A549 (cell line): ENCODE measurements at regions not wholly inside any gene's neighbourhood (a gene's known extent, or its start where the extent isn't known, plus 50 kb on each side); places are given as distances from the start of the nearest gene placed in this dataset.

Experiments
- ATAC-seq, 2 experiments: fragments of 200-7000 bp in 1 of 2; fragments of >200 bp in 1 of 2; cut with Nextera tagmentation in 1 of 2; cut with Tn5 transposase in 1 of 2; 3 replicates each; pipeline versions ENCODE4 v1.8.0 to v1.9.1; 2018 to 2020; ENCODE audit warnings: mild to moderate bottlenecking in 1 of 2, moderate library complexity in 1 of 2
- CTCF ChIA-PET: fragments of 300-600 bp; sonication (Branson Sonifier 250); formaldehyde crosslinking; extraction: SDS; loops from one replicate; lab custom pipeline; 2021; ENCODE audit warnings: antibody characterized with exemption, inconsistent platforms; lab: Yijun Ruan, JAX
- POLR2A ChIA-PET: fragments of 350-600 bp; formaldehyde crosslinking; extraction: SDS; loops from one replicate; lab custom pipeline; 2021; ENCODE audit warnings: antibody characterized with exemption, inconsistent platforms; lab: Yijun Ruan, JAX
- DNase-seq, 2 experiments: peaks; one replicate each; pipeline versions ENCODE4 v3.0.0 to v3.0.0-alpha.2; 2011 to 2016; ENCODE audit warnings: low read depth in 1 of 2, low spot score in 1 of 2
- FAIRE-seq: peaks from 2 replicates; lab custom pipeline; 2011; peaks lifted over from hg19 to GRCh38; lab: Jason Lieb, UNC
- H3K27ac ChIP-seq, 2 experiments: fragments of >200 bp; sonication (Bioruptor Twin); formaldehyde crosslinking; 3 replicates each; pipeline ENCODE4 v1.5.1; 2016 to 2017
- H3K4me1 ChIP-seq: fragments of >200 bp; sonication (Bioruptor Twin); formaldehyde crosslinking; 3 replicates; pipeline ENCODE4 v1.6.1; 2016
- H3K4me2 ChIP-seq: fragments of >200 bp; sonication (Bioruptor Twin); formaldehyde crosslinking; 3 replicates; pipeline ENCODE4 v1.6.1; 2016
- H3K4me3 ChIP-seq: fragments of >200 bp; sonication (Bioruptor Twin); formaldehyde crosslinking; 3 replicates; pipeline ENCODE4 v1.5.1; 2016
- H3K9me3 ChIP-seq: fragments of >200 bp; sonication (Bioruptor Twin); formaldehyde crosslinking; 3 replicates; pipeline ENCODE4 v1.6.1; 2016
- BHLHE40 ChIP-seq: IDR thresholded peaks from 2 replicates; pipeline ENCODE4 v1.6.1; 2012; ENCODE audit warnings: low read depth, low read length, inconsistent platforms
- CBX2 ChIP-seq: fragments of 200-600 bp; sonication (generic); IDR thresholded peaks from 2 replicates; pipeline ENCODE4 v1.6.1; 2016; ENCODE audit warnings: low read depth, mild to moderate bottlenecking, borderline replicate concordance
- CEBPB ChIP-seq, 2 experiments: fragments of >200 bp in 1 of 2; sonication (Bioruptor Twin) in 1 of 2; formaldehyde crosslinking in 1 of 2; IDR thresholded peaks; 2 replicates each; pipeline ENCODE4 v1.6.1; 2012 to 2016
- CHD2 ChIP-seq: fragments of 150-350 bp; IDR thresholded peaks from 2 replicates; pipeline ENCODE4 v1.6.1; 2014; ENCODE audit warnings: low read length; ENCODE audit not compliant: partially characterized antibody
- CHD4 ChIP-seq: fragments of 200-600 bp; sonication (generic); IDR thresholded peaks from 2 replicates; pipeline ENCODE4 v1.6.1; 2016; ENCODE audit warnings: antibody characterized with exemption, mild to moderate bottlenecking, borderline replicate concordance
- EHF ChIP-seq: fragments of 250-450 bp; sonication (Bioruptor Pico); IDR thresholded peaks from 2 replicates; pipeline ENCODE4 v1.5.0; 2020; ENCODE audit warnings: mild to moderate bottlenecking
- EHMT2 ChIP-seq: fragments of 200-600 bp; sonication (generic); IDR thresholded peaks from 2 replicates; pipeline ENCODE4 v1.6.1; 2016; ENCODE audit warnings: antibody characterized with exemption, low read depth, mild to moderate bottlenecking, moderate library complexity
- EP300 ChIP-seq, 2 experiments: fragments of >200 bp; sonication (Bioruptor Twin); formaldehyde crosslinking; IDR thresholded peaks; 2 replicates in 1 of 2; 3 replicates in 1 of 2; pipeline ENCODE4 v1.6.1; 2016 to 2017
- FOSL2 ChIP-seq, 2 experiments: fragments of 450-650 bp in 1 of 2; fragments of >200 bp in 1 of 2; sonication (Bioruptor Twin) in 1 of 2; formaldehyde crosslinking; IDR thresholded peaks; 2 replicates each; pipeline versions ENCODE4 v1.5.0 to v1.6.1; 2016 to 2020; ENCODE audit warnings: mild to moderate bottlenecking in 1 of 2, moderate library complexity in 1 of 2
- GATA3 ChIP-seq: IDR thresholded peaks from 2 replicates; pipeline ENCODE4 v1.6.1; 2012; ENCODE audit warnings: borderline replicate concordance
- HDAC2 ChIP-seq: fragments of 200-600 bp; sonication (generic); IDR thresholded peaks from 2 replicates; pipeline ENCODE4 v1.6.1; 2016
- MAFK ChIP-seq: fragments of 450-650 bp; IDR thresholded peaks from 2 replicates; pipeline ENCODE4 v1.6.1; 2014; ENCODE audit not compliant: partially characterized antibody
- MAZ ChIP-seq: fragments of 150-350 bp; IDR thresholded peaks from 2 replicates; pipeline ENCODE4 v1.6.1; 2014; ENCODE audit warnings: antibody characterized with exemption, low read depth, low read length, borderline replicate concordance
- NFE2L2 ChIP-seq: fragments of 150-350 bp; conservative IDR thresholded peaks from 2 replicates; pipeline ENCODE4 v1.6.1; 2014; ENCODE audit warnings: low read length
- POLR2A ChIP-seq: IDR thresholded peaks from 2 replicates; pipeline ENCODE4 v1.6.1; 2012; ENCODE audit warnings: mild to moderate bottlenecking, low read length
- RAD21 ChIP-seq, 2 experiments: fragments of >200 bp in 1 of 2; sonication (Bioruptor Twin) in 1 of 2; formaldehyde crosslinking in 1 of 2; IDR thresholded peaks in 1 of 2; conservative IDR thresholded peaks in 1 of 2; 2 replicates in 1 of 2; 3 replicates in 1 of 2; pipeline ENCODE4 v1.6.1; 2012 to 2018; ENCODE audit warnings: inconsistent platforms in 1 of 2
- RARB ChIP-seq: fragments of 250-450 bp; sonication (Bioruptor Pico); IDR thresholded peaks from 2 replicates; pipeline ENCODE4 v1.8.0; 2021; ENCODE audit warnings: mild to moderate bottlenecking, moderate library complexity
- RCOR1 ChIP-seq: fragments of 150-350 bp; IDR thresholded peaks from 2 replicates; pipeline ENCODE4 v1.6.1; 2014; ENCODE audit warnings: antibody characterized with exemption, low read length, low read depth
- ZC3H11A ChIP-seq: fragments of 450-650 bp; IDR thresholded peaks from 2 replicates; pipeline ENCODE4 v1.6.1; 2014; ENCODE audit warnings: antibody characterized with exemption, mild to moderate bottlenecking
- ZSCAN20 ChIP-seq: fragments of 250-450 bp; sonication (Bioruptor Pico); IDR thresholded peaks from 2 replicates; pipeline ENCODE4 v1.8.0; 2022; ENCODE audit warnings: mild to moderate bottlenecking, moderate library complexity
- WGBS: methylation state at CpG from one replicate; pipeline ENCODE4 v1.1.6; 2017; ENCODE audit errors: missing lambda C conversion rate; 5-methylcytosine and 5-hydroxymethylcytosine counted together
- TF ChIP-seq, protein P1 (sequence below): fragments of 250-450 bp; sonication (Bioruptor Pico); IDR thresholded peaks from 2 replicates; pipeline ENCODE4 v1.5.0; 2020; ENCODE audit warnings: low read depth, mild to moderate bottlenecking, moderate library complexity
- TF ChIP-seq, protein P2 (sequence below): fragments of >200 bp; sonication (Bioruptor Twin); formaldehyde crosslinking; IDR thresholded peaks from 3 replicates; pipeline ENCODE4 v1.6.1; 2016
- TF ChIP-seq, protein P3 (sequence below): fragments of 450-650 bp; IDR thresholded peaks from 2 replicates; pipeline ENCODE4 v1.6.1; 2014; ENCODE audit warnings: antibody characterized with exemption
- TF ChIP-seq, protein P4 (sequence below): fragments of 150-350 bp; IDR thresholded peaks from 2 replicates; pipeline ENCODE4 v1.6.1; 2014; ENCODE audit warnings: low read depth, mild to moderate bottlenecking, low read length
- TF ChIP-seq, protein P5 (sequence below): fragments of 250-450 bp; sonication (Bioruptor Pico); IDR thresholded peaks from 2 replicates; pipeline ENCODE4 v1.5.0; 2021; ENCODE audit warnings: mild to moderate bottlenecking, moderate library complexity, borderline replicate concordance

DNA sequence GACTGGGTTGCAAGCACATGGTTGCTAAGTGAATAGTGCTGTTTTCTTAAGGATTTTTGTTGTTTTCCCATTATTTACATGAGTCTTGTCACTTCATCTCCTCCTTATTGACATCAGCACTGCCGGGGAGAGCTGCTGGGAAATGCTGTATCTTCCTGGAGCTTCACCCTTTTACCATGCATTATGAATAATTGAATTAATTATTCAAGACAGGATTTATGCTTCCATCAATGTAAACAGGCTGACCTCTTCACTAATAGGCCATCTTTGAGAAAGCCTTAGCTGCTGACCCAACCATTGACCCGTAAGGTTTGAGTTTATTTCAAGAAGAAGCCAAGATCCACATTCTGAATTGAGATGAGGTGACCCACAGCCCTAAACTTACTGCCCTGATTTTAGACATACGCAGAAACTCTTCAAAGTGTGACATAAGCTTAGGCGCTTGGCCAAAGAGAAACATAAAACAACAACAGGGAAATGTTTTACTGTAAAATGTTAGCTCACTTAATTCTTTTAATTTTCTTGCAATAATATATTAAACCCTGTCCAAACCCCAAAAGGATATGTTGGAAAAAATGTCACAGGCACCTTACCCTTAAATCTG lies 365.5 kb upstream of the SYT4 start:
- no peak overlapping the region for H3K4me2 ChIP-seq
- FAIRE-seq, result no peak
- TF ChIP-seq HDAC2 (no peak), FOSL2 (IDR thresholded peaks at IDR 0.05) (no peak), FOSL2 (CRISPR knock-in tag; IDR thresholded peaks at IDR 0.05) (no peak)
- 17% methylated on average over 4 of the region's 4 CpGs for WGBS
- ChIA-PET POLR2A (no interaction called here), CTCF (no interaction called here)
- no peak for DNase-seq
- H3K27ac ChIP-seq, result no peak overlapping the region
- H3K4me1 ChIP-seq, result no peaks in the 10 kb centered on the region
- no peaks in the 10 kb centered on the region for H3K9me3 ChIP-seq
- H3K4me3 ChIP-seq, result no peak overlapping the region
- no peak for ATAC-seq

DNA sequence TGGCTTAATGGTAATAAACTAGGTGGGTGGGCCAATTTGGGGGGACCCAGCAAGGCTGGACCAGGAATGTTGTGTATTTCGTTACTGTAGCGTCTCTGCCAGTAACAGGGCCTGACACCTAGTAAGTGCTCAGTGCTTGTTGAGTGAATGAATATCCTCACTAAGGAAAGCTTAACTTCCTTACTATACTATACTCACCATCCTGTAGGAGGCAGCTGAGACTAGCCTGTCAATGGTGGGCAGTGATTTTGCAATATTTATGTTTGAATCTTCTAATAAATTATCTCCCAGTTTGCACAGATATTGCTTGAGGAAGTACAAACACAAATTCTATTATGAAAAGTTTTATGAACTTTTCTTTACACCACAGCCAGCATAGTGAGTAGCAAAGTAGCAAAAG lies 370.7 kb upstream of the SYT4 start:
- TF ChIP-seq, protein P1, sequence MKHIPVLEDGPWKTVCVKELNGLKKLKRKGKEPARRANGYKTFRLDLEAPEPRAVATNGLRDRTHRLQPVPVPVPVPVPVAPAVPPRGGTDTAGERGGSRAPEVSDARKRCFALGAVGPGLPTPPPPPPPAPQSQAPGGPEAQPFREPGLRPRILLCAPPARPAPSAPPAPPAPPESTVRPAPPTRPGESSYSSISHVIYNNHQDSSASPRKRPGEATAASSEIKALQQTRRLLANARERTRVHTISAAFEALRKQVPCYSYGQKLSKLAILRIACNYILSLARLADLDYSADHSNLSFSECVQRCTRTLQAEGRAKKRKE (CRISPR knock-in tag), result no peak
- TF ChIP-seq MAFK, result no peak
- no peak for TF ChIP-seq RARB (CRISPR knock-in tag)
- TF ChIP-seq CEBPB (IDR thresholded peaks at IDR 0.05), result no peak
- no peak for TF ChIP-seq BHLHE40
- TF ChIP-seq, protein P2, sequence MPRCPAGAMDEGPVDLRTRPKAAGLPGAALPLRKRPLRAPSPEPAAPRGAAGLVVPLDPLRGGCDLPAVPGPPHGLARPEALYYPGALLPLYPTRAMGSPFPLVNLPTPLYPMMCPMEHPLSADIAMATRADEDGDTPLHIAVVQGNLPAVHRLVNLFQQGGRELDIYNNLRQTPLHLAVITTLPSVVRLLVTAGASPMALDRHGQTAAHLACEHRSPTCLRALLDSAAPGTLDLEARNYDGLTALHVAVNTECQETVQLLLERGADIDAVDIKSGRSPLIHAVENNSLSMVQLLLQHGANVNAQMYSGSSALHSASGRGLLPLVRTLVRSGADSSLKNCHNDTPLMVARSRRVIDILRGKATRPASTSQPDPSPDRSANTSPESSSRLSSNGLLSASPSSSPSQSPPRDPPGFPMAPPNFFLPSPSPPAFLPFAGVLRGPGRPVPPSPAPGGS, result no peak
- no peak for TF ChIP-seq EHF (CRISPR knock-in tag)
- no peak for TF ChIP-seq CHD4
- TF ChIP-seq EP300 (IDR thresholded peaks at IDR 0.05), result no peak
- no peak for TF ChIP-seq EHMT2
- no peak for TF ChIP-seq NFE2L2
- TF ChIP-seq, protein P3, sequence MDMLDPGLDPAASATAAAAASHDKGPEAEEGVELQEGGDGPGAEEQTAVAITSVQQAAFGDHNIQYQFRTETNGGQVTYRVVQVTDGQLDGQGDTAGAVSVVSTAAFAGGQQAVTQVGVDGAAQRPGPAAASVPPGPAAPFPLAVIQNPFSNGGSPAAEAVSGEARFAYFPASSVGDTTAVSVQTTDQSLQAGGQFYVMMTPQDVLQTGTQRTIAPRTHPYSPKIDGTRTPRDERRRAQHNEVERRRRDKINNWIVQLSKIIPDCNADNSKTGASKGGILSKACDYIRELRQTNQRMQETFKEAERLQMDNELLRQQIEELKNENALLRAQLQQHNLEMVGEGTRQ, result no peak
- TF ChIP-seq CHD2, result no peak
- no peak for TF ChIP-seq CBX2
- no peak for TF ChIP-seq RAD21 (conservative IDR thresholded peaks at IDR 0.05 in 1 of 2, IDR thresholded peaks at IDR 0.05 in 1 of 2)
- TF ChIP-seq ZC3H11A, result no peak
- TF ChIP-seq GATA3, result no peak
- no peak for TF ChIP-seq POLR2A
- TF ChIP-seq, all 56 proteins: peak for 0
- CTCF ChIA-PET, result no interaction called here
- Histone ChIP-seq H3K4me1 (no peaks in the 10 kb centered on the region), H3K4me3 (no peak overlapping the region), H3K4me2 (no peak overlapping the region), H3K9me3 (no peaks in the 10 kb centered on the region), H3K27ac (no peak overlapping the region)
- DNase-seq (no peak), ATAC-seq (no peak), FAIRE-seq (no peak)
- POLR2A ChIA-PET, result no interaction called here
- WGBS, result 74% methylated on average over 2 of the region's 2 CpGs

DNA sequence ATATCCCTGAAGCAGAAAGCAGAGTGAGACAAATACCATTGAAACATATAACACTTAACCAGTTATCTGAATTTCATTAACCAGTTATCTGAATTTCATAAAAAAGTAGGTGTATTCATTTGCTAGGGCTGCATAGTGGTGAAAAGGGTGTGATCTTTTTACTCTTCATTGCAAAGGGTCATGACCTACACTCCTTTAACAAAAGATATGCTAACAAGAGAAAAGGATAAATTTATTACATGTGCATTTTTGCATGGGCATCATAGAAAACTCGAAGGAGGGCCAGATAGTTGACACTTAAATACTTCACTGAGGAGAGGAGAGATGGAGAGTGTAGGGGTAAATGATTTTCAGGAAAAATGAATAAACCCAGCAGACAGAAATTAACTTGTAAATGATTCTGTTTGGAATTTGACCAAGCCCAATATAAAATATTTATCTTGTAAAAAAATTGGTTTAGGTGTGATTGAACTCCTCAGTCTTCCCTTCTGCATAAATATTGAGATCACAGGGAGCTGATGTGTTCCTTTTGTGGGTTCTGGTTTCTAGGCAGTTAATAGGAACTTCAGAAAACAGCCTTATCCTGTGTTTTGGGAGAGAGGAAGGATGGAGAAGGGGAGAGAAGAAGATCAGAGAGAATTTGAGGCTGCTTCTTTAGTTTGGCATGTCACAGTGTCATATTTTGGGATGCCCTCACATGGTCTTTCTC lies 372.5 kb upstream of the SYT4 start:
- ATAC-seq (no peak), DNase-seq (no peak), FAIRE-seq (no peak)
- no peak overlapping the region for H3K4me2 ChIP-seq
- H3K27ac ChIP-seq, result no peak overlapping the region
- H3K9me3 ChIP-seq, result no peaks in the 10 kb centered on the region
- no peaks in the 10 kb centered on the region for H3K4me1 ChIP-seq
- 0% methylated on average over 1 of the region's 1 CpG for WGBS
- ChIA-PET POLR2A (no interaction called here), CTCF (no interaction called here)
- no peak overlapping the region for H3K4me3 ChIP-seq
- TF ChIP-seq ZSCAN20 (CRISPR knock-in tag) (no peak), RCOR1 (no peak), MAFK (no peak), BHLHE40 (no peak), MAZ (no peak), ZC3H11A (no peak)
- TF ChIP-seq, protein P3, result no peak
- TF ChIP-seq, protein P4, sequence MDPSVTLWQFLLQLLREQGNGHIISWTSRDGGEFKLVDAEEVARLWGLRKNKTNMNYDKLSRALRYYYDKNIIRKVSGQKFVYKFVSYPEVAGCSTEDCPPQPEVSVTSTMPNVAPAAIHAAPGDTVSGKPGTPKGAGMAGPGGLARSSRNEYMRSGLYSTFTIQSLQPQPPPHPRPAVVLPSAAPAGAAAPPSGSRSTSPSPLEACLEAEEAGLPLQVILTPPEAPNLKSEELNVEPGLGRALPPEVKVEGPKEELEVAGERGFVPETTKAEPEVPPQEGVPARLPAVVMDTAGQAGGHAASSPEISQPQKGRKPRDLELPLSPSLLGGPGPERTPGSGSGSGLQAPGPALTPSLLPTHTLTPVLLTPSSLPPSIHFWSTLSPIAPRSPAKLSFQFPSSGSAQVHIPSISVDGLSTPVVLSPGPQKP, result no peak
- TF ChIP-seq, protein P2, result no peak
- TF ChIP-seq, protein P5, sequence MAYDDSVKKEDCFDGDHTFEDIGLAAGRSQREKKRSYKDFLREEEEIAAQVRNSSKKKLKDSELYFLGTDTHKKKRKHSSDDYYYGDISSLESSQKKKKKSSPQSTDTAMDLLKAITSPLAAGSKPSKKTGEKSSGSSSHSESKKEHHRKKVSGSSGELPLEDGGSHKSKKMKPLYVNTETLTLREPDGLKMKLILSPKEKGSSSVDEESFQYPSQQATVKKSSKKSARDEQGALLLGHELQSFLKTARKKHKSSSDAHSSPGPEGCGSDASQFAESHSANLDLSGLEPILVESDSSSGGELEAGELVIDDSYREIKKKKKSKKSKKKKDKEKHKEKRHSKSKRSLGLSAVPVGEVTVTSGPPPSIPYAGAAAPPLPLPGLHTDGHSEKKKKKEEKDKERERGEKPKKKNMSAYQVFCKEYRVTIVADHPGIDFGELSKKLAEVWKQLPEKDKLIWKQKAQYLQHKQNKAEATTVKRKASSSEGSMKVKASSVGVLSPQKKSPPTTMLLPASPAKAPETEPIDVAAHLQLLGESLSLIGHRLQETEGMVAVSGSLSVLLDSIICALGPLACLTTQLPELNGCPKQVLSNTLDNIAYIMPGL (CRISPR knock-in tag), result no peak
